NCI-H2196 (cell line): ENCODE measurements at regions not wholly inside any gene's neighbourhood (a gene's known extent, or its start where the extent isn't known, plus 50 kb on each side); places are given as distances from the start of the nearest gene placed in this dataset.

Source experiments
- DNase-seq: peaks from one replicate; lab custom pipeline; 2025; ENCODE audit not compliant: unreplicated experiment; lab: John Stamatoyannopoulos, UW

GRCh38 chr9:12065686-12066085, 627.5 kb upstream of the TYRP1 start:
- DNase-seq: no peak

- DNase-seq: no peak
These were observed 626.6 kb upstream of the TYRP1 start for GRCh38 chr9:12066455-12067035.

GRCh38 chr9:12069366-12069765, 623.8 kb upstream of the TYRP1 start:
- DNase-seq: no peak

GRCh38 chr9:12085399-12085798, 607.8 kb upstream of the TYRP1 start:
- DNase-seq: no peak

- no peak for DNase-seq
These were observed 601.2 kb upstream of the TYRP1 start for GRCh38 chr9:12091865-12092527.

GRCh38 chr9:12094046-12094445, 599.1 kb upstream of the TYRP1 start:
- DNase-seq: no peak

GRCh38 chr9:12095931-12096330, 597.3 kb upstream of the TYRP1 start:
- DNase-seq: no peak

- DNase-seq: no peak
These were observed 559.8 kb upstream of the TYRP1 start for GRCh38 chr9:12133416-12133815.

GRCh38 chr9:12141422-12141821, 551.8 kb upstream of the TYRP1 start:
- no peak for DNase-seq

GRCh38 chr9:12155401-12156134, 537.6 kb upstream of the TYRP1 start:
- DNase-seq: no peak

GRCh38 chr9:12162181-12162815, 530.9 kb upstream of the TYRP1 start:
- no peak for DNase-seq

GRCh38 chr9:12163723-12164458, 529.3 kb upstream of the TYRP1 start:
- no peak for DNase-seq

- no peak for DNase-seq
These were observed 526.7 kb upstream of the TYRP1 start for GRCh38 chr9:12166518-12166917.

- DNase-seq: no peak
These were observed 522.7 kb upstream of the TYRP1 start for GRCh38 chr9:12170456-12170855.

GRCh38 chr9:12178634-12179033, 514.6 kb upstream of the TYRP1 start:
- no peak for DNase-seq

GRCh38 chr9:12182806-12183205, 510.4 kb upstream of the TYRP1 start:
- DNase-seq: no peak

GRCh38 chr9:12183321-12183720, 509.9 kb upstream of the TYRP1 start:
- no peak for DNase-seq

- DNase-seq: no peak
These were observed 507.3 kb upstream of the TYRP1 start for GRCh38 chr9:12185856-12186255.

GRCh38 chr9:12191630-12192029, 501.6 kb upstream of the TYRP1 start:
- DNase-seq: no peak

- DNase-seq: no peak
These were observed 498.5 kb upstream of the TYRP1 start for GRCh38 chr9:12194731-12195130.

GRCh38 chr9:12195456-12195855, 497.7 kb upstream of the TYRP1 start:
- DNase-seq: no peak
